ENCODE measurements at regions not wholly inside any gene's neighbourhood (a gene's known extent, or its start where the extent isn't known, plus 50 kb on each side); places are given as distances from the start of the nearest gene placed in this dataset.

- TF ChIP-seq, protein P1, sequence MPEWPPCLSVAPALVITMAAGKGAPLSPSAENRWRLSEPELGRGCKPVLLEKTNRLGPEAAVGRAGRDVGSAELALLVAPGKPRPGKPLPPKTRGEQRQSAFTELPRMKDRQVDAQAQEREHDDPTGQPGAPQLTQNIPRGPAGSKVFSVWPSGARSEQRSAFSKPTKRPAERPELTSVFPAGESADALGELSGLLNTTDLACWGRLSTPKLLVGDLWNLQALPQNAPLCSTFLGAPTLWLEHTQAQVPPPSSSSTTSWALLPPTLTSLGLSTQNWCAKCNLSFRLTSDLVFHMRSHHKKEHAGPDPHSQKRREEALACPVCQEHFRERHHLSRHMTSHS (tag by site-specific recombination; IDR thresholded peaks at IDR 0.05) = no peak
- TF ChIP-seq ZFHX2 (tag by site-specific recombination; conservative IDR thresholded peaks at IDR 0.05) = no peak
These were observed 186.0 kb upstream of the ANO5 start (continued) for GRCh38 chr11:22006901-22007300.

GRCh38 chr11:22031791-22032190 is 161.1 kb upstream of the ANO5 start:
- CTCF ChIA-PET = no interaction called here
- POLR2A ChIA-PET = no interaction called here
- H3K4me3 ChIP-seq (ENCODE audit: low read depth, low read length) = no peak overlapping the region
- TF ChIP-seq, protein P2, sequence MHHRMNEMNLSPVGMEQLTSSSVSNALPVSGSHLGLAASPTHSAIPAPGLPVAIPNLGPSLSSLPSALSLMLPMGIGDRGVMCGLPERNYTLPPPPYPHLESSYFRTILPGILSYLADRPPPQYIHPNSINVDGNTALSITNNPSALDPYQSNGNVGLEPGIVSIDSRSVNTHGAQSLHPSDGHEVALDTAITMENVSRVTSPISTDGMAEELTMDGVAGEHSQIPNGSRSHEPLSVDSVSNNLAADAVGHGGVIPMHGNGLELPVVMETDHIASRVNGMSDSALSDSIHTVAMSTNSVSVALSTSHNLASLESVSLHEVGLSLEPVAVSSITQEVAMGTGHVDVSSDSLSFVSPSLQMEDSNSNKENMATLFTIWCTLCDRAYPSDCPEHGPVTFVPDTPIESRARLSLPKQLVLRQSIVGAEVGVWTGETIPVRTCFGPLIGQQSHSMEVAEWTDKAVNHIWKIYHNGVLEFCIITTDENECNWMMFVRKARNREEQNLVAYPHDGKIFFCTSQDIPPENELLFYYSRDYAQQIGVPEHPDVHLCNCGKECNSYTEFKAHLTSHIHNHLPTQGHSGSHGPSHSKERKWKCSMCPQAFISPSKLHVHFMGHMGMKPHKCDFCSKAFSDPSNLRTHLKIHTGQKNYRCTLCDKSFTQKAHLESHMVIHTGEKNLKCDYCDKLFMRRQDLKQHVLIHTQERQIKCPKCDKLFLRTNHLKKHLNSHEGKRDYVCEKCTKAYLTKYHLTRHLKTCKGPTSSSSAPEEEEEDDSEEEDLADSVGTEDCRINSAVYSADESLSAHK (tag by site-specific recombination; IDR thresholded peaks at IDR 0.05) = no peak
- TF ChIP-seq ZNF266 (tag by site-specific recombination; IDR thresholded peaks at IDR 0.05; ENCODE audit: low read depth) (no peak), ZNF785 (tag by site-specific recombination; IDR thresholded peaks at IDR 0.05) (no peak), CTCF (tag by site-specific recombination; IDR thresholded peaks at IDR 0.05) (no peak), TSHZ1 (tag by site-specific recombination; IDR thresholded peaks at IDR 0.05; ENCODE audit: borderline replicate concordance) (no peak), ZBTB11 (tag by site-specific recombination; conservative IDR thresholded peaks at IDR 0.05; ENCODE audit: low read depth) (no peak), GLI2 (tag by site-specific recombination; IDR thresholded peaks at IDR 0.05; ENCODE audit: borderline replicate concordance, low read depth) (no peak), ZBTB48 (tag by site-specific recombination; IDR thresholded peaks at IDR 0.05) (no peak), ZNF146 (tag by site-specific recombination; IDR thresholded peaks at IDR 0.05) (no peak), ZNF132 (tag by site-specific recombination; IDR thresholded peaks at IDR 0.05; ENCODE audit: borderline replicate concordance) (no peak), ZNF530 (tag by site-specific recombination; IDR thresholded peaks at IDR 0.05; ENCODE audit: low read depth) (no peak)
- TF ChIP-seq, protein P3, sequence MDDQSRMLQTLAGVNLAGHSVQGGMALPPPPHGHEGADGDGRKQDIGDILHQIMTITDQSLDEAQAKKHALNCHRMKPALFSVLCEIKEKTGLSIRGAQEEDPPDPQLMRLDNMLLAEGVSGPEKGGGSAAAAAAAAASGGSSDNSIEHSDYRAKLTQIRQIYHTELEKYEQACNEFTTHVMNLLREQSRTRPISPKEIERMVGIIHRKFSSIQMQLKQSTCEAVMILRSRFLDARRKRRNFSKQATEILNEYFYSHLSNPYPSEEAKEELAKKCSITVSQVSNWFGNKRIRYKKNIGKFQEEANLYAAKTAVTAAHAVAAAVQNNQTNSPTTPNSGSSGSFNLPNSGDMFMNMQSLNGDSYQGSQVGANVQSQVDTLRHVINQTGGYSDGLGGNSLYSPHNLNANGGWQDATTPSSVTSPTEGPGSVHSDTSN (CRISPR knock-in tag; IDR thresholded peaks at IDR 0.05) = no peak
- TF ChIP-seq, protein P4, sequence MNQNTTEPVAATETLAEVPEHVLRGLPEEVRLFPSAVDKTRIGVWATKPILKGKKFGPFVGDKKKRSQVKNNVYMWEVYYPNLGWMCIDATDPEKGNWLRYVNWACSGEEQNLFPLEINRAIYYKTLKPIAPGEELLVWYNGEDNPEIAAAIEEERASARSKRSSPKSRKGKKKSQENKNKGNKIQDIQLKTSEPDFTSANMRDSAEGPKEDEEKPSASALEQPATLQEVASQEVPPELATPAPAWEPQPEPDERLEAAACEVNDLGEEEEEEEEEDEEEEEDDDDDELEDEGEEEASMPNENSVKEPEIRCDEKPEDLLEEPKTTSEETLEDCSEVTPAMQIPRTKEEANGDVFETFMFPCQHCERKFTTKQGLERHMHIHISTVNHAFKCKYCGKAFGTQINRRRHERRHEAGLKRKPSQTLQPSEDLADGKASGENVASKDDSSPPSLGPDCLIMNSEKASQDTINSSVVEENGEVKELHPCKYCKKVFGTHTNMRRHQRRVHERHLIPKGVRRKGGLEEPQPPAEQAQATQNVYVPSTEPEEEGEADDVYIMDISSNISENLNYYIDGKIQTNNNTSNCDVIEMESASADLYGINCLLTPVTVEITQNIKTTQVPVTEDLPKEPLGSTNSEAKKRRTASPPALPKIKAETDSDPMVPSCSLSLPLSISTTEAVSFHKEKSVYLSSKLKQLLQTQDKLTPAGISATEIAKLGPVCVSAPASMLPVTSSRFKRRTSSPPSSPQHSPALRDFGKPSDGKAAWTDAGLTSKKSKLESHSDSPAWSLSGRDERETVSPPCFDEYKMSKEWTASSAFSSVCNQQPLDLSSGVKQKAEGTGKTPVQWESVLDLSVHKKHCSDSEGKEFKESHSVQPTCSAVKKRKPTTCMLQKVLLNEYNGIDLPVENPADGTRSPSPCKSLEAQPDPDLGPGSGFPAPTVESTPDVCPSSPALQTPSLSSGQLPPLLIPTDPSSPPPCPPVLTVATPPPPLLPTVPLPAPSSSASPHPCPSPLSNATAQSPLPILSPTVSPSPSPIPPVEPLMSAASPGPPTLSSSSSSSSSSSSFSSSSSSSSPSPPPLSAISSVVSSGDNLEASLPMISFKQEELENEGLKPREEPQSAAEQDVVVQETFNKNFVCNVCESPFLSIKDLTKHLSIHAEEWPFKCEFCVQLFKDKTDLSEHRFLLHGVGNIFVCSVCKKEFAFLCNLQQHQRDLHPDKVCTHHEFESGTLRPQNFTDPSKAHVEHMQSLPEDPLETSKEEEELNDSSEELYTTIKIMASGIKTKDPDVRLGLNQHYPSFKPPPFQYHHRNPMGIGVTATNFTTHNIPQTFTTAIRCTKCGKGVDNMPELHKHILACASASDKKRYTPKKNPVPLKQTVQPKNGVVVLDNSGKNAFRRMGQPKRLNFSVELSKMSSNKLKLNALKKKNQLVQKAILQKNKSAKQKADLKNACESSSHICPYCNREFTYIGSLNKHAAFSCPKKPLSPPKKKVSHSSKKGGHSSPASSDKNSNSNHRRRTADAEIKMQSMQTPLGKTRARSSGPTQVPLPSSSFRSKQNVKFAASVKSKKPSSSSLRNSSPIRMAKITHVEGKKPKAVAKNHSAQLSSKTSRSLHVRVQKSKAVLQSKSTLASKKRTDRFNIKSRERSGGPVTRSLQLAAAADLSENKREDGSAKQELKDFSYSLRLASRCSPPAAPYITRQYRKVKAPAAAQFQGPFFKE (tag by site-specific recombination; IDR thresholded peaks at IDR 0.05; ENCODE audit: borderline replicate concordance) = no peak

More at GRCh38 chr11:22031791-22032190, 161.1 kb upstream of the ANO5 start:
- no peak overlapping the region for H3K27ac ChIP-seq (ENCODE audit: extremely low read depth, low read depth, low read length)
- no peaks in the 10 kb centered on the region for H3K36me3 ChIP-seq (ENCODE audit: control insufficient read depth in 2 of 2, insufficient read depth in 1 of 2, low read length in 2 of 2)
- no peaks in the 10 kb centered on the region for H3K4me1 ChIP-seq (ENCODE audit: control insufficient read depth, insufficient read depth, low read length)
- no peaks in the 10 kb centered on the region for H3K9me3 ChIP-seq (ENCODE audit: control insufficient read depth, insufficient read depth, low read depth, low read length)

Data from HEK293 (cell line).